ENCODE measurements at regions not wholly inside any gene's neighbourhood (a gene's known extent, or its start where the extent isn't known, plus 50 kb on each side); places are given as distances from the start of the nearest gene placed in this dataset.
"Not testable (repeated sequence)": the region's sequence is repeated elsewhere in the genome, so short reads cannot be mapped to it uniquely, and the experiment has no call there.

GRCh38 chr2:48197618-48198017 lies 116.9 kb upstream of the FOXN2 start:
- DNase-seq, result no peak

GRCh38 chr2:48198371-48198770 lies 116.1 kb upstream of the FOXN2 start:
- no peak for DNase-seq

GRCh38 chr2:48199070-48199469 lies 115.4 kb upstream of the FOXN2 start:
- no peak for DNase-seq

- no peak for DNase-seq
Observed at GRCh38 chr2:48200620-48201293, 113.7 kb upstream of the FOXN2 start.

GRCh38 chr2:48201435-48201834 lies 113.0 kb upstream of the FOXN2 start:
- DNase-seq, result not testable (repeated sequence)

GRCh38 chr2:48202863-48203642 lies 111.4 kb upstream of the FOXN2 start:
- DNase-seq, result no peak

GRCh38 chr2:48203668-48204067 lies 110.8 kb upstream of the FOXN2 start:
- DNase-seq, result no peak

- DNase-seq, result no peak
Observed at GRCh38 chr2:48204750-48205136, 109.7 kb upstream of the FOXN2 start.

- no peak for DNase-seq
Observed at GRCh38 chr2:48205137-48205798, 109.2 kb upstream of the FOXN2 start.

- not testable (repeated sequence) for DNase-seq
Observed at GRCh38 chr2:48206056-48206656, 108.3 kb upstream of the FOXN2 start.

- DNase-seq, result no peak
Observed at GRCh38 chr2:48207201-48207641, 107.3 kb upstream of the FOXN2 start.

GRCh38 chr2:48207851-48208250 lies 106.6 kb upstream of the FOXN2 start:
- no peak for DNase-seq

- DNase-seq, result no peak
Observed at GRCh38 chr2:48209214-48209885, 105.1 kb upstream of the FOXN2 start.

GRCh38 chr2:48210189-48210588 lies 104.3 kb upstream of the FOXN2 start:
- no peak for DNase-seq

- DNase-seq, result no peak
Observed at GRCh38 chr2:48213646-48214045, 100.8 kb upstream of the FOXN2 start.

- no peak for DNase-seq
Observed at GRCh38 chr2:48218169-48218568, 96.3 kb upstream of the FOXN2 start.

GRCh38 chr2:48219234-48219554 lies 95.3 kb upstream of the FOXN2 start:
- no peak for DNase-seq

GRCh38 chr2:48219555-48220436 lies 94.7 kb upstream of the FOXN2 start:
- no peak for DNase-seq

- DNase-seq, result no peak
Observed at GRCh38 chr2:48220501-48220900, 94.0 kb upstream of the FOXN2 start.

- DNase-seq, result no peak
Observed at GRCh38 chr2:48221846-48222516, 92.5 kb upstream of the FOXN2 start.

GRCh38 chr2:48227617-48228344 lies 86.7 kb upstream of the FOXN2 start:
- DNase-seq, result no peak
